ENCODE measurements at regions not wholly inside any gene's neighbourhood (a gene's known extent, or its start where the extent isn't known, plus 50 kb on each side); places are given as distances from the start of the nearest gene placed in this dataset.

- no peak overlapping the region for H3K4me3 Mint-ChIP-seq
- no peak for DNase-seq
- no peaks in the 10 kb centered on the region for H3K36me3 Mint-ChIP-seq
- H3K27ac Mint-ChIP-seq = no peak overlapping the region
- H3K27me3 Mint-ChIP-seq = no peaks in the 10 kb centered on the region
- CTCF ChIA-PET = no interaction called here
- no peaks in the 10 kb centered on the region for H3K4me1 Mint-ChIP-seq
- H3K9me3 Mint-ChIP-seq = peaks cover 2% of the 10 kb centered on the region
These were observed 148.0 kb downstream of the HGF start for GRCh38 chr7:81621893-81622292.

- H3K36me3 Mint-ChIP-seq = no peaks in the 10 kb centered on the region
- H3K4me3 Mint-ChIP-seq = no peak overlapping the region
- H3K27ac Mint-ChIP-seq = no peak overlapping the region
- H3K27me3 Mint-ChIP-seq = no peaks in the 10 kb centered on the region
- H3K4me1 Mint-ChIP-seq = no peaks in the 10 kb centered on the region
- CTCF ChIA-PET = no interaction called here
- peaks cover 2% of the 10 kb centered on the region for H3K9me3 Mint-ChIP-seq
- DNase-seq = no peak
These were observed 151.3 kb downstream of the HGF start for GRCh38 chr7:81618396-81619014.

- no peaks in the 10 kb centered on the region for H3K36me3 Mint-ChIP-seq
- H3K27me3 Mint-ChIP-seq = no peaks in the 10 kb centered on the region
- H3K9me3 Mint-ChIP-seq = peaks cover 2% of the 10 kb centered on the region
- H3K4me1 Mint-ChIP-seq = no peaks in the 10 kb centered on the region
- no peak overlapping the region for H3K27ac Mint-ChIP-seq
- DNase-seq = no peak
- CTCF ChIA-PET = no interaction called here
- no peak overlapping the region for H3K4me3 Mint-ChIP-seq
These were observed 152.9 kb downstream of the HGF start for GRCh38 chr7:81616951-81617350.

GRCh38 chr7:81611805-81612204, 158.0 kb downstream of the HGF start:
- no peak for DNase-seq
- no peak overlapping the region for H3K27ac Mint-ChIP-seq
- no peaks in the 10 kb centered on the region for H3K36me3 Mint-ChIP-seq
- H3K4me1 Mint-ChIP-seq = no peaks in the 10 kb centered on the region
- H3K27me3 Mint-ChIP-seq = no peaks in the 10 kb centered on the region
- H3K4me3 Mint-ChIP-seq = no peak overlapping the region
- CTCF ChIA-PET = no interaction called here
- no peaks in the 10 kb centered on the region for H3K9me3 Mint-ChIP-seq

GRCh38 chr7:81611040-81611439, 158.8 kb downstream of the HGF start:
- Mint-ChIP-seq H3K36me3 (no peaks in the 10 kb centered on the region), H3K4me1 (no peaks in the 10 kb centered on the region), H3K27me3 (no peaks in the 10 kb centered on the region), H3K27ac (no peak overlapping the region), H3K4me3 (no peak overlapping the region), H3K9me3 (no peaks in the 10 kb centered on the region)
- no peak for DNase-seq
- CTCF ChIA-PET = no interaction called here

- H3K9me3 Mint-ChIP-seq = no peaks in the 10 kb centered on the region
- H3K4me3 Mint-ChIP-seq = no peak overlapping the region
- no peak for DNase-seq
- no peaks in the 10 kb centered on the region for H3K4me1 Mint-ChIP-seq
- H3K27ac Mint-ChIP-seq = no peak overlapping the region
- H3K36me3 Mint-ChIP-seq = no peaks in the 10 kb centered on the region
- CTCF ChIA-PET = no interaction called here
- no peaks in the 10 kb centered on the region for H3K27me3 Mint-ChIP-seq
These were observed 161.0 kb downstream of the HGF start for GRCh38 chr7:81608748-81609382.

GRCh38 chr7:81607987-81608386, 161.9 kb downstream of the HGF start:
- Mint-ChIP-seq H3K4me1 (no peaks in the 10 kb centered on the region), H3K27ac (no peak overlapping the region), H3K36me3 (no peaks in the 10 kb centered on the region), H3K4me3 (no peak overlapping the region), H3K9me3 (no peaks in the 10 kb centered on the region), H3K27me3 (no peaks in the 10 kb centered on the region)
- CTCF ChIA-PET = no interaction called here
- no peak for DNase-seq

- Mint-ChIP-seq H3K4me3 (no peak overlapping the region), H3K36me3 (no peaks in the 10 kb centered on the region), H3K27ac (no peak overlapping the region)
These were observed 163.6 kb downstream of the HGF start for GRCh38 chr7:81606078-81606863.

GRCh38 chr7:81605493-81605892, 164.4 kb downstream of the HGF start:
- DNase-seq = no peak
- no peaks in the 10 kb centered on the region for H3K4me1 Mint-ChIP-seq
- CTCF ChIA-PET = no interaction called here
- no peaks in the 10 kb centered on the region for H3K36me3 Mint-ChIP-seq
- H3K27ac Mint-ChIP-seq = no peak overlapping the region
- no peaks in the 10 kb centered on the region for H3K27me3 Mint-ChIP-seq
- no peak overlapping the region for H3K4me3 Mint-ChIP-seq
- H3K9me3 Mint-ChIP-seq = no peaks in the 10 kb centered on the region

More at GRCh38 chr7:81606078-81606863, 163.6 kb downstream of the HGF start:
- DNase-seq = no peak
- Mint-ChIP-seq H3K4me1 (no peaks in the 10 kb centered on the region), H3K9me3 (no peaks in the 10 kb centered on the region), H3K27me3 (no peaks in the 10 kb centered on the region)
- CTCF ChIA-PET = no interaction called here

- DNase-seq = no peak
- H3K27me3 Mint-ChIP-seq = no peaks in the 10 kb centered on the region
- H3K9me3 Mint-ChIP-seq = no peaks in the 10 kb centered on the region
- H3K4me3 Mint-ChIP-seq = no peak overlapping the region
- H3K4me1 Mint-ChIP-seq = no peaks in the 10 kb centered on the region
- CTCF ChIA-PET = no interaction called here
- no peak overlapping the region for H3K27ac Mint-ChIP-seq
- no peaks in the 10 kb centered on the region for H3K36me3 Mint-ChIP-seq
These were observed 165.1 kb downstream of the HGF start for GRCh38 chr7:81604808-81605174.

GRCh38 chr7:81604075-81604807, 165.6 kb downstream of the HGF start:
- Mint-ChIP-seq H3K27me3 (no peaks in the 10 kb centered on the region), H3K36me3 (no peaks in the 10 kb centered on the region), H3K27ac (no peak overlapping the region), H3K9me3 (no peaks in the 10 kb centered on the region), H3K4me1 (no peaks in the 10 kb centered on the region), H3K4me3 (no peak overlapping the region)
- CTCF ChIA-PET = no interaction called here
- DNase-seq = no peak

- Mint-ChIP-seq H3K27ac (no peak overlapping the region), H3K4me1 (no peaks in the 10 kb centered on the region), H3K4me3 (no peak overlapping the region), H3K36me3 (no peaks in the 10 kb centered on the region), H3K27me3 (no peaks in the 10 kb centered on the region), H3K9me3 (no peaks in the 10 kb centered on the region)
- no peak for DNase-seq
- CTCF ChIA-PET = no interaction called here
These were observed 169.2 kb downstream of the HGF start for GRCh38 chr7:81600608-81601007.

- Mint-ChIP-seq H3K4me1 (no peaks in the 10 kb centered on the region), H3K27ac (no peak overlapping the region), H3K4me3 (no peak overlapping the region), H3K27me3 (no peaks in the 10 kb centered on the region), H3K36me3 (no peaks in the 10 kb centered on the region), H3K9me3 (no peaks in the 10 kb centered on the region)
- CTCF ChIA-PET = no interaction called here
- no peak for DNase-seq
These were observed 170.9 kb downstream of the HGF start for GRCh38 chr7:81598951-81599350.

- DNase-seq = no peak
- Mint-ChIP-seq H3K36me3 (no peaks in the 10 kb centered on the region), H3K4me1 (no peaks in the 10 kb centered on the region), H3K9me3 (peaks cover 2% of the 10 kb centered on the region), H3K27me3 (no peaks in the 10 kb centered on the region), H3K27ac (no peak overlapping the region), H3K4me3 (no peak overlapping the region)
- CTCF ChIA-PET = no interaction called here
These were observed 175.1 kb downstream of the HGF start for GRCh38 chr7:81594767-81595166.

- no peak for DNase-seq
- no peaks in the 10 kb centered on the region for H3K4me1 Mint-ChIP-seq
- no peak overlapping the region for H3K27ac Mint-ChIP-seq
- H3K4me3 Mint-ChIP-seq = no peak overlapping the region
- no peaks in the 10 kb centered on the region for H3K27me3 Mint-ChIP-seq
- peaks cover 2% of the 10 kb centered on the region for H3K9me3 Mint-ChIP-seq
- no peaks in the 10 kb centered on the region for H3K36me3 Mint-ChIP-seq
- CTCF ChIA-PET = no interaction called here
These were observed 179.7 kb downstream of the HGF start for GRCh38 chr7:81590131-81590530.
